ENCODE measurements at regions not wholly inside any gene's neighbourhood (a gene's known extent, or its start where the extent isn't known, plus 50 kb on each side); places are given as distances from the start of the nearest gene placed in this dataset.

DNA sequence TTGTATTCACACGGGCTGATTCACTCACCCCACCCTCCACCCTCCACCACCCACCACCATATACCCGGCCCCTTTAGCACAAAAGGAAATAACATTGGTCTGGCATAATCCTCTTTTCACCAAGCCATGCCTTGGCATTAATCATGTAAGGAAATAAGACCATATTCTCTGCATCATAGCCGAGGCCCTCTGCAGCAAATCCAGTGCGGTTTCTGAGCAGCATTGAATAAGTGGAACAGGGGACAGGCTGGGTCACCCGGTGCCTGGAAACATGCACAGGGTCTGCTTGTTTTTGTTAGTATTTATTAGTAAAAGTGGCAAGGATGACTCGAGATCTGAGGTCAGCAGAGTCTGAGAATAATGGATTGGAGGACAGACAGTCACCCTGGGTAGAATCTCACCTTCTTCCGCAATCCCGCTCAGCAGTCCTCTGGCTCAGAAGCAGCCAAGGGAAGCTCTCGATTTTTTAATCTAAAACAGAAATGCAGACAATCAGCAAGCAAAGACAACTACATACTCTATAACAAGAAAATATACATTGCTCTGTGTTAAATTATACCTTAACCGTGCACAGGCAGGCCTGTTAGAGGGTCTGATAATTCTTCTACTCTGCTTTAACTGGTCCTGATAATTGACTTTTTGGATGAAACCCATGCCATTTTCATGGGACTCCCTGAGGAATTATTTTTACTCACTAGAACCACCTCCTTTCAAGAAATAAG, 52.4 kb upstream of the CDC42BPA start:
- TF ChIP-seq POLR2AphosphoS5 (IDR thresholded peaks at IDR 0.05) (no peak), POLR2A (IDR thresholded peaks at IDR 0.05) (no peak)
- TF ChIP-seq, protein P1, sequence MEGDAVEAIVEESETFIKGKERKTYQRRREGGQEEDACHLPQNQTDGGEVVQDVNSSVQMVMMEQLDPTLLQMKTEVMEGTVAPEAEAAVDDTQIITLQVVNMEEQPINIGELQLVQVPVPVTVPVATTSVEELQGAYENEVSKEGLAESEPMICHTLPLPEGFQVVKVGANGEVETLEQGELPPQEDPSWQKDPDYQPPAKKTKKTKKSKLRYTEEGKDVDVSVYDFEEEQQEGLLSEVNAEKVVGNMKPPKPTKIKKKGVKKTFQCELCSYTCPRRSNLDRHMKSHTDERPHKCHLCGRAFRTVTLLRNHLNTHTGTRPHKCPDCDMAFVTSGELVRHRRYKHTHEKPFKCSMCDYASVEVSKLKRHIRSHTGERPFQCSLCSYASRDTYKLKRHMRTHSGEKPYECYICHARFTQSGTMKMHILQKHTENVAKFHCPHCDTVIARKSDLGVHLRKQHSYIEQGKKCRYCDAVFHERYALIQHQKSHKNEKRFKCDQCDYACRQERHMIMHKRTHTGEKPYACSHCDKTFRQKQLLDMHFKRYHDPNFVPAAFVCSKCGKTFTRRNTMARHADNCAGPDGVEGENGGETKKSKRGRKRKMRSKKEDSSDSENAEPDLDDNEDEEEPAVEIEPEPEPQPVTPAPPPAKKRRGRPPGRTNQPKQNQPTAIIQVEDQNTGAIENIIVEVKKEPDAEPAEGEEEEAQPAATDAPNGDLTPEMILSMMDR (IDR thresholded peaks at IDR 0.05 in 8 of 11, conservative IDR thresholded peaks at IDR 0.05 in 3 of 11): no peak
- no peak overlapping the region for H3K4me3 ChIP-seq
- H3K27ac ChIP-seq: no peak overlapping the region
- no peaks in the 10 kb centered on the region for H3K4me1 ChIP-seq
- intact Hi-C loops (cut with DNase I; ENCODE audit: low total_unique reads): no loop called here
- DNase-seq: no peak
- H3K36me3 ChIP-seq: no peaks in the 10 kb centered on the region
- WGBS, 5 donors: 81 to 93% (median 87%) methylated on average over 10 of the region's 10 CpGs
- H3K27me3 ChIP-seq (replicated peaks in 1 of 7): no peaks in the 10 kb centered on the region
- no peaks in the 10 kb centered on the region for H3K9me3 ChIP-seq

DNA sequence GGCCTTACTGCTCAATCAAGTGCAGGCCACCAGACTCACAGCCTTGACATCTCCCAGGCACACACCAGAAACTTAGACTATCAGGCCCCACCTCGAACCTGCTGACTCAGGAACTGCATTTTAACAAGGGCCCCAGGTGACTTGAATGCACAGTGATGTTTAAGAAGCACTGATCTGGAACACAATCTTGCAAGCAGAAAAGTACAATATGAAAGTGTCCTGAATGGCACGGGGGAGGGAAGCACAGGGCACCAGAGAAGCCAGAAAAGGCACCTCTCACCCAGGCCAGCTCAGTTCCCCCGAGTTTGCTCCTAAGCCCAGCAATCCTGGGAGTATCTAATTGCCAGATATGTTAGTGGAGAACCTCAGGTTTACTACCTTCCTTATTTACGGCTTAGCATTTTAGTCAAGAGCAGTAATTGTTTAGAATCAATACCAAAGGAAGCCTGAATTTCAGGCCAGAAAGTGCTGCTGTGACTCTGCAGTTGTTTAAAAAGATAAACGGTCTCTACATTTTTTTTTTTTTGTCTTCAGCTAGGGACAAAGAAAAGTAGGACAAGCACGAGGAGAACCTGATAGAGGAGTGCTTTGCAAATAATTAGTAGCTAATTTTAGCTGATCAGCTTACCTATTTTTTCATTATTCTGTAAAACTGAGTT, 50.9 kb upstream of the CDC42BPA start:
- no peak overlapping the region for H3K4me3 ChIP-seq
- H3K36me3 ChIP-seq: no peaks in the 10 kb centered on the region
- H3K4me1 ChIP-seq: no peaks in the 10 kb centered on the region
- 53 to 80% (median 64%) methylated on average over 6 of the region's 6 CpGs for WGBS, 5 donors
- no peak overlapping the region for H3K27ac ChIP-seq
- no peaks in the 10 kb centered on the region for H3K27me3 ChIP-seq (replicated peaks in 1 of 7)
- H3K9me3 ChIP-seq: no peaks in the 10 kb centered on the region
- TF ChIP-seq, protein P1 (IDR thresholded peaks at IDR 0.05 in 8 of 11, conservative IDR thresholded peaks at IDR 0.05 in 3 of 11): no peak
- no peak for TF ChIP-seq POLR2AphosphoS5 (IDR thresholded peaks at IDR 0.05)
- TF ChIP-seq POLR2A (IDR thresholded peaks at IDR 0.05): no peak
- intact Hi-C loops (cut with DNase I; ENCODE audit: low total_unique reads): no loop called here
- no peak for DNase-seq

Small RNA genes lying in the stretch of these regions (small RNA-seq; reads per million reads assigned to genes)
- gene AL451054.2 (0 reads per million in 4 donors), gene BTF3P9 (0 reads per million in 4 donors)
